ENCODE measurements at regions not wholly inside any gene's neighbourhood (a gene's known extent, or its start where the extent isn't known, plus 50 kb on each side); places are given as distances from the start of the nearest gene placed in this dataset.

- TF ChIP-seq ZNF121 (CRISPR knock-in tag; IDR thresholded peaks at IDR 0.05), result no peak
- no peak for TF ChIP-seq ZNF232 (CRISPR knock-in tag; IDR thresholded peaks at IDR 0.05)
- no peak for TF ChIP-seq FOXP4 (CRISPR knock-in tag; IDR thresholded peaks at IDR 0.05)
- TF ChIP-seq ZNF263 (CRISPR knock-in tag; IDR thresholded peaks at IDR 0.05; ENCODE audit: low read depth), result no peak
- TF ChIP-seq CTCF (IDR thresholded peaks at IDR 0.05), result no peak
- no peak for TF ChIP-seq E2F1 (CRISPR knock-in tag; IDR thresholded peaks at IDR 0.05)
- TF ChIP-seq SMAD4 (CRISPR knock-in tag; IDR thresholded peaks at IDR 0.05), result no peak
Measured at GRCh38 chr11:45368697-45369096, 82.6 kb upstream of the SYT13 start.
